ENCODE measurements at regions not wholly inside any gene's neighbourhood (a gene's known extent, or its start where the extent isn't known, plus 50 kb on each side); places are given as distances from the start of the nearest gene placed in this dataset.
"Not testable (repeated sequence)": the region's sequence is repeated elsewhere in the genome, so short reads cannot be mapped to it uniquely, and the experiment has no call there.

DNA sequence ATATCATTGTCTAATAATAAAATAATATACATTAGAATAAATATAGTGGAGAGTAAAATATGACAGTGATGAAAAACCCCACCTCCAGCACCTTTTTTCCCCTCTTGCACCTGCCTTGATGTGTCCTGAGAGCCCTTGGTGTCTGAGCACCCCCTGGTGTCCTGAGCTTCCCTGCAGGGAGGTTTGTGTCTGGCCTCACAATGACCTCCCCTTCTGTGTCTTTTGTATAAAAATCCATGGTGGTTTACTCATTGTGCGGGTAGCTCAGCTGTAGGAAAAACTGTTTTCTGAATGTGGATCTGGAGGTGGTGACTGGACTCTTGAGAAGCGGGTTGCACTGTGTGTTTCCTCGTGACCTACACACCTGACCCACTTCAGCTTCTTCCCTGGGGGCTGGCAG is 636.9 kb downstream of the TMEM121 start:
- Histone ChIP-seq H3K9me3 (ENCODE audit: control insufficient read depth, insufficient read depth, low read depth, low read length) (peaks cover 44% of the 10 kb centered on the region; the same call in 1 of the 2 replicates), H3K27ac (ENCODE audit: low read depth, low read length) (no peak overlapping the region), H3K4me3 (ENCODE audit: low read depth, low read length) (no peak overlapping the region), H3K4me1 (ENCODE audit: control insufficient read depth, insufficient read depth, low read length) (no peaks in the 10 kb centered on the region), H3K27me3 (ENCODE audit: control insufficient read depth, insufficient read depth, low read length) (no peaks in the 10 kb centered on the region), H3K36me3 (ENCODE audit: control insufficient read depth, insufficient read depth, low read length) (no peaks in the 10 kb centered on the region), H3K9ac (ENCODE audit: low read length) (no peak overlapping the region)

DNA sequence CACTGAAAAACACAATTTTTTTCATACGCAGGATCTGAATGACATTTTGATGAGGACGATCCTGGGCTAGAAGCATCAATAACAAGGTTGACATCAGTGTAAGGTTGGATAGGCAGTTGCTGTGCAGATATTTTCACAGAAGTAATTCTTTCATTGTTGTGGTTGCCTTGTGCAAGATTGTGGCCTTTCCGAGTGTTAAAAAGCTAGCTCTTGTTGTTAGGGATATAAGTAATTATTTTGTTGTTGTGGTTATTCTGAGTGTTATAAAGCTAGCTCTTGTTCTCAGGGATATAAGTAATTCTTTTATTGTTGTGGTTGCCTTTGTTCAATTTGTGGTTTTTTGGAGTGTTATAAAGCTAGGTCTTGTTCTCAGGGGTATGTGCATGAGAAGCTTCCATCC is 637.4 kb downstream of the TMEM121 start:
- peaks cover 41% of the 10 kb centered on the region; the same call in 1 of the 2 replicates for H3K9me3 ChIP-seq (ENCODE audit: control insufficient read depth, insufficient read depth, low read depth, low read length)
- not testable (repeated sequence) for H3K9ac ChIP-seq (ENCODE audit: low read length); H3K27ac ChIP-seq (ENCODE audit: low read depth, low read length); H3K27me3 ChIP-seq (ENCODE audit: control insufficient read depth, insufficient read depth, low read length); H3K4me1 ChIP-seq (ENCODE audit: control insufficient read depth, insufficient read depth, low read length); H3K36me3 ChIP-seq (ENCODE audit: control insufficient read depth, insufficient read depth, low read length); H3K4me3 ChIP-seq (ENCODE audit: low read depth, low read length)

DNA sequence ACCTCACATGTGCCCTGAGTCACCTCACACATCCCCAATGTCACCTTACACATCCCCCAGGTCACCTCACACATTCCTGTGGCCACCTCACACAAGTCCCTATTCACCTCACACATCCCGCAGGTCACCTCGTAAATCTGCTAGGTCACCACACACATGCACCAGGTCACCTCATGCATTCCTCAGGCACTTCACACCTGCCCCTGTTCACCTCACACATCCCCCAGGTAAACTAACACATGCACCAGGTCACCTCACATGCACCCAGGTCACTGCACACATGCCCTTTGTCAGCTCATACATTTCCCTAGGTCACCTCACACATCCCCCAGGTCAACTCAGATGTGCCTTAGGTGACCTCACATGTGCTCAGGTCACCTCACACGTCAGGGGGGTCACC is 639.8 kb downstream of the TMEM121 start:
- Histone ChIP-seq H3K9ac (ENCODE audit: low read length) (no peak overlapping the region), H3K27ac (ENCODE audit: low read depth, low read length) (no peak overlapping the region), H3K4me1 (ENCODE audit: control insufficient read depth, insufficient read depth, low read length) (no peaks in the 10 kb centered on the region), H3K9me3 (ENCODE audit: control insufficient read depth, insufficient read depth, low read depth, low read length) (peaks cover 52% of the 10 kb centered on the region), H3K4me3 (ENCODE audit: low read depth, low read length) (no peak overlapping the region), H3K27me3 (ENCODE audit: control insufficient read depth, insufficient read depth, low read length) (no peaks in the 10 kb centered on the region), H3K36me3 (ENCODE audit: control insufficient read depth, insufficient read depth, low read length) (no peaks in the 10 kb centered on the region)

DNA sequence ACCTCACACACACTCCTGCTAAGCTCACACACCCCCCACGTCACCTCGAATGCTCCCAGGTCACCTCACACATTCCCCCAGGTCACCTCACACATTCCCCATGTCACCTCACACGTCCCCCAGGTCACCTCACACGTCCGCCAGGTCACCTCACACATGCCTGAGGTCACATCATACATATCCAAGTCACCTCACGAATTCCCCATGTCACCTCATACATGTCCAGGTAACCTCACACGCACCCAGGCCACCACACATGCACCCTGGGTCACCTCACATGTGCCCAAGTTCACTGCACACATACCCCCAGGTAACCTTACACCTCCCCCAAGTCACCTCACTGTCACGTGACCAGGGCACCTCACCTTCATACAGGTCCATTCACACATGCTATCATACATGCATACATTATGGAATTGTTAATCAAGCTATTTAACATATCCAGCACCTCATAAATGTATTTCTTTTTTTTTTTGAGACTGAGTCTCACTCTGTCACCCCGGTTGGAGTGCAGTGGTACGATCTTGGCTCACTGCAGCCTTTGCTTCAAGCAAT is 640.3 kb downstream of the TMEM121 start:
- Histone ChIP-seq H3K36me3 (ENCODE audit: control insufficient read depth, insufficient read depth, low read length) (no peaks in the 10 kb centered on the region), H3K9ac (ENCODE audit: low read length) (no peak overlapping the region), H3K27ac (ENCODE audit: low read depth, low read length) (no peak overlapping the region), H3K4me1 (ENCODE audit: control insufficient read depth, insufficient read depth, low read length) (no peaks in the 10 kb centered on the region), H3K4me3 (ENCODE audit: low read depth, low read length) (no peak overlapping the region), H3K27me3 (ENCODE audit: control insufficient read depth, insufficient read depth, low read length) (no peaks in the 10 kb centered on the region), H3K9me3 (ENCODE audit: control insufficient read depth, insufficient read depth, low read depth, low read length) (peaks cover 55% of the 10 kb centered on the region)

DNA sequence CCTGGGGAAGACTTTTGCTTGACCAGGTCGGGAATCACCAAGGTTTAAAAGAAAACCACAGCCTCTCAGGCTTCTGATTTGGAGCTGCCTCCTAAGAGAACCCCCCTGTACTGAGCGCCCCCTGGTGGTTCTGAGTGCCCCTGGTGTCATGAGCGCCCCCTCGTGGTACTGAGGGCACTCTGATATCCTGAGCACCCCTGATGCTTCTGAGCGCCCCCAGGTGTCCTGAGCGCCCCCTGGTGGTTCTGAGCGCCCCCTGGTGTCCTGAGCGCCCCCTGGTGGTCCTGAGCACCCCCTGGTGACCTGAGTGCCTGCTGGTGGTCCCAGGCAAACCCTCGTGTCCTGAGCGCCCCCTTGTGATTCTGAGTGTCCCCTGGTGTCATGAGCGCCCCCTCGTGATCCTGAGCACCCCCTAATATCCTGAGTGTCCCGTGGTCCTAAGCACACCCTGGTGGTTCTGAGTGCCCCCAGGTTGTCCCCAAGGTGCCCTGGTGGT is 643.8 kb downstream of the TMEM121 start:
- H3K4me3 ChIP-seq (ENCODE audit: low read depth, low read length); H3K4me1 ChIP-seq (ENCODE audit: control insufficient read depth, insufficient read depth, low read length); H3K27ac ChIP-seq (ENCODE audit: low read depth, low read length); H3K36me3 ChIP-seq (ENCODE audit: control insufficient read depth, insufficient read depth, low read length); H3K9ac ChIP-seq (ENCODE audit: low read length); H3K27me3 ChIP-seq (ENCODE audit: control insufficient read depth, insufficient read depth, low read length): not testable (repeated sequence)
- peaks cover 58% of the 10 kb centered on the region for H3K9me3 ChIP-seq (ENCODE audit: control insufficient read depth, insufficient read depth, low read depth, low read length)

DNA sequence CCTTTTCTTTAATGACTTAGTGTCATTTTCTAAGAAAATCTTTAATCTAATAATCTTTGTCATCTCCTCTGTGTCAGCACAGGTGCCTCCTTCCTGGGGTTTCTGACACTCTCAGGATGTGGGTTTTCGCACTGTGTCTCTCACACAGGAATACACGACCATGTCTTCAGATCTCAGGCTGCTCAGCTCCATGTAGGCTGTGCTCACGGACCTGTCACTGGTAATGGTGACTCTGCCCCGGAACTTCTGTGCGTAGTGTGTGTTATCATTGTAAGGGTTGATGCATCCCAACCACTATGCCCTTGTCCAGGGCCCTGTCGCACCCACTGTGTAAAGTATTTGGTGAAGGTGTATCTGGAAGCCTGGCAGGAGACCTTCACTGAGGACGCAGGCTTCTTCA is 647.8 kb downstream of the TMEM121 start:
- Histone ChIP-seq H3K4me3 (ENCODE audit: low read depth, low read length) (no peak overlapping the region), H3K4me1 (ENCODE audit: control insufficient read depth, insufficient read depth, low read length) (no peaks in the 10 kb centered on the region), H3K9me3 (ENCODE audit: control insufficient read depth, insufficient read depth, low read depth, low read length) (peaks cover 42% of the 10 kb centered on the region), H3K27me3 (ENCODE audit: control insufficient read depth, insufficient read depth, low read length) (no peaks in the 10 kb centered on the region; the same call in 1 of the 2 replicates), H3K9ac (ENCODE audit: low read length) (no peak overlapping the region), H3K36me3 (ENCODE audit: control insufficient read depth, insufficient read depth, low read length) (no peaks in the 10 kb centered on the region), H3K27ac (ENCODE audit: low read depth, low read length) (no peak overlapping the region)

DNA sequence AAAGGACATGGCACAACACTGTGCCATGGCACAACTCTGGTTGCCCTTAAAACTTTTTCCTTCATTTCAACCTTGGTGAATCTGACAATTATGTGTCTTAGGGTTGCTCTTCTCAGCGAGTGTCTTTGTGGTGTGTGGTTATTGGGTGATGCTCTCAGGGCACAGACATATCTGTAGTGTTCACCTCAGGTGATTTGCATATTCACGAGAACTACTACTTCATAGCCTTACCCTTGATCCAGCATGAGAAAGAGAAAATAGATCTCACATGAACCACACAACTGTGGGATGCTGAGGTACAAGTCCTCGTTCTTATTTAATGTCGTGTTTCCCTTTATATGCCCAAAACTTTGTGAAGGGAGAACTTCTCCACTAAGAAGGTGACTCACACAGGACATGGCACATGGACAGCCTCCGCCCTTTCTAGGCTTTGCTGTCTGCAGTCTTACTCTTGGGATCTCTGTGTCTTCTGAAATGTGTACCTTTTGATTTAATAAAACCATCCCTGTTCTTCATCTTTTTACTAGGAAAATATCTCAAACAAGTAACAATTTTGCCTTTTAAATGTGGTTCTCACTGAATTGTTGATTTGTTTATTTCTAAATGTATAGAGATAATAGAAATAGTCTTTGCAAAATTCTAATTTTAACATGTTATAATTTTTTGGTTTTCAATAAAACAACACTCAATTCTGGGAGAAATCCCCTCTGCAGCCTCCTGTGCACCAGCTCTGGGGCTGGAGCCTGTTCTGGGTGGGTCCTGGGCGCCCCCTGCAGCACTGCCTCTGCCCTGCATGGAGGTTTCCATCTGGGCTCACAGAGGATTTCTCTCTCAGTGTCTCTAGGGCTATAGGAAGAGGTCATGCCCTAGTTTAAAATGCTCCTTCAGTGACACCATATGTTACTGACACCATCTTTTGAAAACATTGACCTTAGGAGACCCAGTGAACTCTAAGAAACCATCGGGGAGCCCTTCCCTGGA is 651.2 kb downstream of the TMEM121 start:
- H3K9me3 ChIP-seq (ENCODE audit: control insufficient read depth, insufficient read depth, low read depth, low read length) = peaks cover 47% of the 10 kb centered on the region; the same call in 1 of the 2 replicates
- H3K4me1 ChIP-seq (ENCODE audit: control insufficient read depth, insufficient read depth, low read length) = not testable (repeated sequence)

DNA sequence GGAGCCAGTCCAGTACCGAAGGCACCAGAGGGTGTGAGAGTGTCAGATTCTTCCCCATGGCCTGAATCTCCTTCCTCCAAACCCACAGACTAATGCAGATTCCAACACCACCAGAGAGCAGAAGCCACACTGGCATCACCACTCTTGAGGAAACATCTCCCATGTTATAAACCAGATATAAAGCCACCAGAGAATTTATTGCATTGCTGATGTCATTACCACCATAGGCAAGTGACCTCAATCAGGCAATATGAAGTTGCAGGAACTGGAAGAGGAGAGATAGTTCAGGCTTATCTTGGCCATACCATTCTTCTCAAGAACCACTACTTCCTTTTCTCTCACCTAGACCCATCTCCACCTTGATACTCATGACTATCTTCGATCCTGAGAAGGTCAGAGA is 653.4 kb downstream of the TMEM121 start:
- Histone ChIP-seq H3K27ac (ENCODE audit: low read depth, low read length) (no peak overlapping the region), H3K9ac (ENCODE audit: low read length) (no peak overlapping the region), H3K4me3 (ENCODE audit: low read depth, low read length) (no peak overlapping the region), H3K4me1 (ENCODE audit: control insufficient read depth, insufficient read depth, low read length) (no peaks in the 10 kb centered on the region), H3K9me3 (ENCODE audit: control insufficient read depth, insufficient read depth, low read depth, low read length) (peaks cover 42% of the 10 kb centered on the region; the same call in 1 of the 2 replicates), H3K36me3 (ENCODE audit: control insufficient read depth, insufficient read depth, low read length) (no peaks in the 10 kb centered on the region), H3K27me3 (ENCODE audit: control insufficient read depth, insufficient read depth, low read length) (peaks cover 3% of the 10 kb centered on the region; the same call in 1 of the 2 replicates)

More for the DNA sequence above, 651.2 kb downstream of the TMEM121 start:
- not testable (repeated sequence) for H3K4me3 ChIP-seq (ENCODE audit: low read depth, low read length); H3K27me3 ChIP-seq (ENCODE audit: control insufficient read depth, insufficient read depth, low read length); H3K9ac ChIP-seq (ENCODE audit: low read length); H3K36me3 ChIP-seq (ENCODE audit: control insufficient read depth, insufficient read depth, low read length); H3K27ac ChIP-seq (ENCODE audit: low read depth, low read length)

DNA sequence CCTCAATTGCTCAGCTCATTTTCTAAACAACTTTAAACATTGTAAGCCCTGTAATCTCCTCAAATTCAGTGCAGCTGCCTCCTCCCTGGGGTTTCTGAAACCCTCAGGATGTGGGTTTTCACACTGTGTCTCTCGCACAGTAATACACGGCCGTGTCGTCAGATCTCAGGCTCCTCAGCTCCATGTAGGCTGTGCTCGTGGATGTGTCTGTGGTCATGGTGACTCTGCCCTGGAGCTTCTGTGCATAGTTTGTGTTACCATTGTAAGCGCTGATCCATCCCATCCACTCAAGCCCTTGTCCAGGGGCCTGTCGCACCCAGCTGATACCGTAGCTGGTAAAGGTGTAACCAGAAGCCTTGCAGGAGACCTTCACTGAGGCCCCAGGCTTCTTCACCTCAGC is 658.4 kb downstream of the TMEM121 start:
- not testable (repeated sequence) for H3K27ac ChIP-seq (ENCODE audit: low read depth, low read length); H3K4me3 ChIP-seq (ENCODE audit: low read depth, low read length); H3K4me1 ChIP-seq (ENCODE audit: control insufficient read depth, insufficient read depth, low read length); H3K27me3 ChIP-seq (ENCODE audit: control insufficient read depth, insufficient read depth, low read length); H3K36me3 ChIP-seq (ENCODE audit: control insufficient read depth, insufficient read depth, low read length); H3K9ac ChIP-seq (ENCODE audit: low read length)
- peaks cover 34% of the 10 kb centered on the region; the same call in 1 of the 2 replicates for H3K9me3 ChIP-seq (ENCODE audit: control insufficient read depth, insufficient read depth, low read depth, low read length)

DNA sequence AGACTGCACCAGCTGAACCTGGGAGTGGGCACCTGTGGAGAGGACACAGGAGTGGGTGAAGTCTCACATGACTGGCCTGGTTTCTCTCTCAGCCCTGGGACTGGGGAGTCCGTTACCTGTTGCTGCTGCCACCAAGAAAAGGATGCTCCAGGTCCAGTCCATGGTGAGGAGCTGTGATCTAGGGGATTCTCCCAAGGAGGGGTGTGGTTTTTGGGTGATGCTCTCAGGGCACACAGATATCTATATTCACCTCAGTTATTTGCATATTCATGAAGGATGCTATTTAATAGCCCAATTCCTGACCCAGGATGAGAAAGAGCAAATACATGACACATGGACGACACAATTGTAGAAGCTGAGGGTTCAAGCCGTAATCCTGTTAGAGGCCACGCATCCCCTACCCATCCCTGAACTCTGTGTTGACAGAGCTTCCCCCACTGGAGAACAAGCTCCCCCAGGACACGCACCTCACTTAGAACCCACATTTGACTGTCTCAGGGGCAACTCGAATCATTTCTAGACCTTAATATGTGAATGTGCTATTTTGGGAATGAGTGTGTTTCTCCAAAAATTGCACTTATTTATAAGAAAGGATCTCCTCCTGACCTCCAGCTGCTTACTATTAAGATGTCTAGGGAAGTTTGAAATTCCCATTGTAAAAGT is 658.9 kb downstream of the TMEM121 start:
- H3K4me3 ChIP-seq (ENCODE audit: low read depth, low read length); H3K27ac ChIP-seq (ENCODE audit: low read depth, low read length); H3K9ac ChIP-seq (ENCODE audit: low read length); H3K36me3 ChIP-seq (ENCODE audit: control insufficient read depth, insufficient read depth, low read length); H3K27me3 ChIP-seq (ENCODE audit: control insufficient read depth, insufficient read depth, low read length); H3K4me1 ChIP-seq (ENCODE audit: control insufficient read depth, insufficient read depth, low read length): not testable (repeated sequence)
- H3K9me3 ChIP-seq (ENCODE audit: control insufficient read depth, insufficient read depth, low read depth, low read length) = peaks cover 32% of the 10 kb centered on the region; the same call in 1 of the 2 replicates

DNA sequence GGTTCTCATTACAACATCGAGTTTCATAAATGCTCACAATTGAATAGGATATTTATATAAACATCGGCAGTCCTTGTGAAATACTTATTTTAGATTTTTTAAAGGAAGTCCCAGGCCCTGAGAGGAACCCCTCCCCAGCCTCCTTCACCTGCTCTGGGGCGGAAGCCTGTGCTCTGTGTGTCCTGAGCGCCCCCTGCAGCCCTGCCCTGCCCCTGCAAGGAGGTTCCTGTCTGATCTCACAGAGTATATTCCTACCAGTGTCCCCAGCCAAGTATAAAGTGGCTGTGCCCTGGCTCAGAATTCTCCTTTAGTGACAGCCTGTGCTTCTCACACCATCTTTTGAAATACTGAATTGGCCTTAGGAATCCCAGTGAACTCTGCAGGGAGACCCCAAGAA is 659.5 kb downstream of the TMEM121 start:
- peaks cover 3% of the 10 kb centered on the region; the same call in 1 of the 2 replicates for H3K27me3 ChIP-seq (ENCODE audit: control insufficient read depth, insufficient read depth, low read length)
- no peaks in the 10 kb centered on the region for H3K36me3 ChIP-seq (ENCODE audit: control insufficient read depth, insufficient read depth, low read length)
- H3K4me3 ChIP-seq (ENCODE audit: low read depth, low read length) = no peak overlapping the region
- H3K9me3 ChIP-seq (ENCODE audit: control insufficient read depth, insufficient read depth, low read depth, low read length) = peaks cover 29% of the 10 kb centered on the region; the same call in 1 of the 2 replicates
- H3K9ac ChIP-seq (ENCODE audit: low read length) = no peak overlapping the region
- no peak overlapping the region for H3K27ac ChIP-seq (ENCODE audit: low read depth, low read length)
- no peaks in the 10 kb centered on the region for H3K4me1 ChIP-seq (ENCODE audit: control insufficient read depth, insufficient read depth, low read length)

Measured in HUES6 (cell line).